HG02852 (cell line): ENCODE measurements at regions not wholly inside any gene's neighbourhood (a gene's known extent, or its start where the extent isn't known, plus 50 kb on each side); places are given as distances from the start of the nearest gene placed in this dataset.
"Not testable (repeated sequence)": the region's sequence is repeated elsewhere in the genome, so short reads cannot be mapped to it uniquely, and the experiment has no call there.

ENCODE experiments used
- ATAC-seq: cut with Tn5 transposase; IDR thresholded peaks from one replicate; pipeline ENCODE4 v1.9.1; 2021; ENCODE audit warnings: mild to moderate bottlenecking, moderate library complexity; ENCODE audit not compliant: unreplicated experiment

GRCh38 chr20:26373066-26373465, 676.4 kb upstream of the ZNF337 start:
- ATAC-seq = not testable (repeated sequence)

- ATAC-seq = no peak
Measured at GRCh38 chr20:26354511-26354910, 657.9 kb upstream of the ZNF337 start.

- ATAC-seq = no peak
Measured at GRCh38 chr20:26347396-26347795, 650.7 kb upstream of the ZNF337 start.

GRCh38 chr20:26340460-26341065, 643.9 kb upstream of the ZNF337 start:
- not testable (repeated sequence) for ATAC-seq

- no peak for ATAC-seq
Measured at GRCh38 chr20:26324177-26324576, 627.5 kb upstream of the ZNF337 start.

GRCh38 chr20:26315054-26315453, 618.4 kb upstream of the ZNF337 start:
- ATAC-seq = no peak

GRCh38 chr20:26309720-26310119, 613.1 kb upstream of the ZNF337 start:
- not testable (repeated sequence) for ATAC-seq

- no peak for ATAC-seq
Measured at GRCh38 chr20:26308961-26309360, 612.3 kb upstream of the ZNF337 start.

- no peak for ATAC-seq
Measured at GRCh38 chr20:26295006-26295405, 598.4 kb upstream of the ZNF337 start.

GRCh38 chr20:26288379-26289061, 591.9 kb upstream of the ZNF337 start:
- not testable (repeated sequence) for ATAC-seq

- no peak for ATAC-seq
Measured at GRCh38 chr20:26279238-26279637, 582.6 kb upstream of the ZNF337 start.

- no peak for ATAC-seq
Measured at GRCh38 chr20:26277339-26277738, 580.7 kb upstream of the ZNF337 start.

GRCh38 chr20:26276554-26277210, 580.0 kb upstream of the ZNF337 start:
- no peak for ATAC-seq

GRCh38 chr20:26268762-26269161, 572.1 kb upstream of the ZNF337 start:
- ATAC-seq = not testable (repeated sequence)

- ATAC-seq = not testable (repeated sequence)
Measured at GRCh38 chr20:26260925-26261324, 564.3 kb upstream of the ZNF337 start.

- ATAC-seq = not testable (repeated sequence)
Measured at GRCh38 chr20:26252311-26252975, 555.8 kb upstream of the ZNF337 start.

- not testable (repeated sequence) for ATAC-seq
Measured at GRCh38 chr20:26251376-26251775, 554.7 kb upstream of the ZNF337 start.

GRCh38 chr20:26250249-26251114, 553.8 kb upstream of the ZNF337 start:
- ATAC-seq = not testable (repeated sequence)

- ATAC-seq = no peak
Measured at GRCh38 chr20:26243731-26244130, 547.1 kb upstream of the ZNF337 start.

GRCh38 chr20:26220609-26221008, 524.0 kb upstream of the ZNF337 start:
- ATAC-seq = not testable (repeated sequence)

- ATAC-seq = not testable (repeated sequence)
Measured at GRCh38 chr20:26219546-26219945, 522.9 kb upstream of the ZNF337 start.
